ENCODE measurements at regions not wholly inside any gene's neighbourhood (a gene's known extent, or its start where the extent isn't known, plus 50 kb on each side); places are given as distances from the start of the nearest gene placed in this dataset.

GRCh38 chr2:6234702-6235101, 542.5 kb downstream of the SOX11 start:
- TF ChIP-seq, protein P1, sequence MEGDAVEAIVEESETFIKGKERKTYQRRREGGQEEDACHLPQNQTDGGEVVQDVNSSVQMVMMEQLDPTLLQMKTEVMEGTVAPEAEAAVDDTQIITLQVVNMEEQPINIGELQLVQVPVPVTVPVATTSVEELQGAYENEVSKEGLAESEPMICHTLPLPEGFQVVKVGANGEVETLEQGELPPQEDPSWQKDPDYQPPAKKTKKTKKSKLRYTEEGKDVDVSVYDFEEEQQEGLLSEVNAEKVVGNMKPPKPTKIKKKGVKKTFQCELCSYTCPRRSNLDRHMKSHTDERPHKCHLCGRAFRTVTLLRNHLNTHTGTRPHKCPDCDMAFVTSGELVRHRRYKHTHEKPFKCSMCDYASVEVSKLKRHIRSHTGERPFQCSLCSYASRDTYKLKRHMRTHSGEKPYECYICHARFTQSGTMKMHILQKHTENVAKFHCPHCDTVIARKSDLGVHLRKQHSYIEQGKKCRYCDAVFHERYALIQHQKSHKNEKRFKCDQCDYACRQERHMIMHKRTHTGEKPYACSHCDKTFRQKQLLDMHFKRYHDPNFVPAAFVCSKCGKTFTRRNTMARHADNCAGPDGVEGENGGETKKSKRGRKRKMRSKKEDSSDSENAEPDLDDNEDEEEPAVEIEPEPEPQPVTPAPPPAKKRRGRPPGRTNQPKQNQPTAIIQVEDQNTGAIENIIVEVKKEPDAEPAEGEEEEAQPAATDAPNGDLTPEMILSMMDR (IDR thresholded peaks at IDR 0.05 in 2 of 3, conservative IDR thresholded peaks at IDR 0.05 in 1 of 3; ENCODE audit: borderline replicate concordance in 1 of 3, insufficient read depth in 1 of 3, low read depth in 2 of 3, low read length in 2 of 3), result no peak
- TF ChIP-seq POLR2A (IDR thresholded peaks at IDR 0.05; ENCODE audit: borderline replicate concordance, extremely low read depth, insufficient read depth, insufficient read length), result no peak

All from HCT116 (cell line).